ENCODE measurements at regions not wholly inside any gene's neighbourhood (a gene's known extent, or its start where the extent isn't known, plus 50 kb on each side); places are given as distances from the start of the nearest gene placed in this dataset.

DNA sequence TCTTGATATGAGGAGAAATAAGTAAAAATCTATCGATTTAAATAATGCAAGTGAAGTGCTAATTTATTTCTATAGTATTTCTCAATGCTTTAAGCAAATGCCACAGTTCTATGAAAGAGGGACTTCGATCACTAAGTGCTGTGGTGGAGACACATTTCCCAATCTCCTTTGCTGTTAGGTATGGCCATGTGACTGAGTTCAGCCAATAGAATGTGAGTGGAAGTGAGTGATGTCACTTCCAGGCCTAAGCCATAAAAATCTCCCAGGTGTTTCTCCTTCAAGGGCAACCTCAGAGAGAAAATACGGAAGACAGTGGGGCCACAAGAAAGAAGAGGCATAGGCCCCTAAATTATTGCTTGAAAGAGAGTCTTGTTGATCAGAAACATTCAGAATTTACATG, 100.3 kb upstream of the ANKH start:
- DNase-seq, result no peak

DNA sequence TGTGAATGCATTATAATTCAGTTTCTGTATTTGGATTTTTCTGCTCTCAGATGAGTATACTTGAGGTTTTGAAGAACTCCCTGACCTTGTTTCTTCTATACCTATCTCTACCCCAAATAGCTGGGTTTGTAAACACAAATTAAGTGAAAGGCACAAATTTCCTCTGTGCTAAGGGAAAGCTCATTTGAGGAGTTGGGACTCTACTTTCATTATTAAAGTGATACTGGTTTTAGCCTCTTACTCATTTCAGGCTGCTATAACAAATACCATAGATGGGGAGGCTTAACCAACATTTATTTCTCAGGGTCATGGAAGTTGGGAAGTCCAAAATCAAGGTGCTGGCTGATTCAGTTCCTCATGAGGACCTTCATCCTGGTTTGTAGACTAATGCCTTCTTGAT, 97.2 kb upstream of the ANKH start:
- DNase-seq, result no peak

DNA sequence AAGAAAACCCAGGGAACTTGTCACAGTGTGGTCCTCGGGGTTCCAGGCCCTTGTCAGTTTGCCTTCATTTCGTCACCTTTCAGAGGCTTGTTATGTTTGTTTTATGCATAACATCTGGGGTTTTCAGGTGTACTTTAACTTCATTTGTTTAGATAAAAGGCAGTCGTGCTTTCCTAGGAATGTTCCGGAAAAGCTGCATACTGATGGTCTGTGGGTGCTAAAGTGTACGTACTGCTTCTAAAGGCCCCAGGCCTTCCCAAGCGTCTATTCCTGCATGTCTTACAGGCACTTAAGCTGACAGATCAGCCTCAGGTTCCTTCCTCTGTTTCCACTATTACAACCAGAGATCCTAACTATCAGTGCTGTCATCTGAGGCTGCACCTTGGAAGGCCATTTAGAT, 95.6 kb upstream of the ANKH start:
- DNase-seq, result no peak

DNA sequence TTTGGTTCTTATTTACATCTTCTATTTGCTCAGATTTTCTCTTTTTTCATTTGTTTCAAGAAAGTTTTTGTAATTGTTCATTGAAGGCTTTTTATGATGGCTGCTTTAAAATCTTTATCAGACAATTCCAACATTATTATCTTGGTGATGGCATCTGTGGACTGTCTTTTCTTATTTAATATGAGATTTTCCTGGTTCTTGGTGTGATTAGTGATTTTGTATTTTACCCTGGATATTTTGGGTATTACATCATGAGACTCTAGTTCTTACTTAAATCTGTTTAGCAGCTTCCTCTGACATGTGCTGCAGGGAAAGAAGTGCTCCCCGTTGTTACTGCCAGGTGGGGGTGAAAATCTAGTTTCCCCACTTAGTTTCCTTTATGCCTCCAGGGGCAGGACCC, 94.2 kb upstream of the ANKH start:
- no peak for DNase-seq

DNA sequence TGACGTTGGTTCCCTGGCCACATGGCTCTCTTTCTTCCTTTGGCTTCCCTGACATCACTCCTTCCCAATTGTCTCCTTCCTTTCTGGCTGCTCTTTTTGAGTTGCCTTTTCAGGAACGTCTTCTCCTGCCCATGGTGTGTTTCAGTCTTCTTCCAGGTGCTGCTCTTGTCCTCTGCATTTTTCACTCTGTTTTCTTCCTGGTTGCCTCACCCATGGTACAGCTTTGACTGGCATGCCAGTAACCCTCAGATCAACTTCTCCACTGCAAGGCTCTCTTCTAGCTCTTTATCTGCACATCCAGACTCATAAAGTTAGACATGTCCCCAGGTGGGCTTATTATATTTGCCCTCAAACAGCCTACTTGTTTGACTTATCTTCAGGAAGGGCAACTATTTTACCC, 91.0 kb upstream of the ANKH start:
- no peak for DNase-seq

DNA sequence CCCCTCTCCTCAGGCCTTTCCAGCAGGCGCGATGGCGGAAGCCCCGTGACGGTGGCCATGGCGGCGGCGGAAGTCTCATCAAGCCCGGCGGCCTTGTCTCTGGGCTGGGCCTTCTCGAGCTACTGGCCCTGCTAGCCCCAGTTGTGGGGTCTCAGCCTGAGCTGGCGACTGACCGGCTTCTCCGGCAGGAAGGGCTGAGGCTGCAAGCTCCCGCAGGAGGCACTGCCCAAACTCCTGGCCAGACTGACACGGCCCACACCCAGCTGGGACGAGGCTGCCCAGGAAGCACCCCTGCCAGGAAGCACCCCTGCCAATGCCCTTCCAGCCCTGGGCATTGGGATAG, 88.5 kb upstream of the ANKH start:
- no peak for DNase-seq

DNA sequence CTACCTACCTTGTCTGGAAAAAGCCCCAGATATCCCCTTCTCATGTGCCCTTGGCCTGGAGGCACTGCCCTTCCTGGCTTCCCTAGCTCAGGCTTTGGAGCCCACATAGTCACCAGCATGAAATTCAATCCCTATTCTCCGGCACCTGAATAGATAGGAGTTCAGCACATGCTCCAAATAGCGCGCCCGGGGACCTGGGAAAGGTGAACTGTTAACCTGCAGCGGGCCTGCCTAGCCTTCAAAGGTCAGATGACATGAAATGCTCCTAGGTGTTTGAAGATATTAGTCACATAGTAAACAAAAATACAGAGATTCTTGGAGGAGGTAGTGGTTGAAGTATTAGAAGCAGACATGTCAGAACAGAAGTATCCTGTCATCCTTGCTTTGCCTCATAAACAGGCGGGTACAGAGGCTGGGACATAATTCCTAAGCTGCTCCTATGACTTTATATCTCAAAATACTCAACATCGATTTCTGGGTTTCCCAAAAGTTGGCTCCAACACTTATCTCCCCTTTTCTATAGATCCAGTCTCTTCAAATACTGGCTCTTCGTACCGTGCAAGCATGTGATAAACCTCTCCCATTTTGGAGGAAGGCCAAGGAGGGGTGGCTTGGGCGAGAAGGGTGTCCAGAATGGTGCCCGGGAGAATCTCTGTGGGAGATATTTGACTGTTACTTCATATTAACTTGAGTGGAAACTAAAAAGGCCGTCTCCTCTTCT, 88.0 kb upstream of the ANKH start:
- no peak for DNase-seq

DNA sequence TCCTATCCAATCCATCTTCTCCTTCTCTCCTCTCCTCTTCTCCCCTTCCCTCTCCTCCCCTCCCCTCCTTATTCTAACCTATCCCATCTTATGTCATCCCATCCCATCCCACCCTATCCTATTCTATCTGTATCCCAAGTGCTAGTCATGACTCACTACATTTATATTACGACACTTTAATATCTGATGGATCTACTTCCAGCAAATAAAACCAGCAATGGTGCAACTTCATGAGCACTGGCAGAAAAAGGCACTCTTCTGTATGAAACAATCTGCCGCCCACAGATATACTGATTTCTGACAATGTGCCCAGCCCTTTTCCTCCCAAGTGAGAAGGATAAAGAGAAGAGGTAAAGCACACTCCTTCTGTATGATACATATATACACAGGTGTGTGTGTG, 86.6 kb upstream of the ANKH start:
- no peak for DNase-seq

DNA sequence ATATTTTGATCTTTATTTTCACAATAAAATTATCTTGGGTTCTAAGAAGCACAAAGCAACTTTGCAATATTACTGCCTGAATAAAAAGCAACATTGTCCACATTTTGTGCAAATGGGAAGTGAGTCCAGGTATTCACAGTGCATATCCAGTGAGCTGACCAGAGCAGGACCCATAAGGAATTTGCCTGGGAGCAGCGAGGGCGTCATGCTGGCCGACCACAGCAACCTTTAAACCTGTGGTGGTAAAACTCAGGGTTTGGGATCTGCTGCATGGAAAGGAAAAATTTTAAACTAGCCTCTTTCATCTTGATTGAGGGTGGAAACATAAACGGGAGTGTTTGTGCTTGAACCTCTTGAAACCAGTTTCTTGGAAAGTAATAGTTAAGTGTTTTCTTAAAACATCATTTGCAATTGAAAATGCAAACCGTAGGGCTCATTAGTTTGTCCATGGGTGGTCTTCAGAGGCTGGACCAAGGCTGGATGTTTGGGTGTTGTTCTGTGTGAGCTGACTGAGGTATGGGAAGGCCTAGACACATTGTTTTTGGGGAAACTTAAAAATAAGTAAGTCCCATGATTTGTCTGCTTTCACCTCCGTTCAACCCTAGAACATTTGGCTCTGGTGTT, 85.0 kb upstream of the ANKH start:
- DNase-seq, result no peak

DNA sequence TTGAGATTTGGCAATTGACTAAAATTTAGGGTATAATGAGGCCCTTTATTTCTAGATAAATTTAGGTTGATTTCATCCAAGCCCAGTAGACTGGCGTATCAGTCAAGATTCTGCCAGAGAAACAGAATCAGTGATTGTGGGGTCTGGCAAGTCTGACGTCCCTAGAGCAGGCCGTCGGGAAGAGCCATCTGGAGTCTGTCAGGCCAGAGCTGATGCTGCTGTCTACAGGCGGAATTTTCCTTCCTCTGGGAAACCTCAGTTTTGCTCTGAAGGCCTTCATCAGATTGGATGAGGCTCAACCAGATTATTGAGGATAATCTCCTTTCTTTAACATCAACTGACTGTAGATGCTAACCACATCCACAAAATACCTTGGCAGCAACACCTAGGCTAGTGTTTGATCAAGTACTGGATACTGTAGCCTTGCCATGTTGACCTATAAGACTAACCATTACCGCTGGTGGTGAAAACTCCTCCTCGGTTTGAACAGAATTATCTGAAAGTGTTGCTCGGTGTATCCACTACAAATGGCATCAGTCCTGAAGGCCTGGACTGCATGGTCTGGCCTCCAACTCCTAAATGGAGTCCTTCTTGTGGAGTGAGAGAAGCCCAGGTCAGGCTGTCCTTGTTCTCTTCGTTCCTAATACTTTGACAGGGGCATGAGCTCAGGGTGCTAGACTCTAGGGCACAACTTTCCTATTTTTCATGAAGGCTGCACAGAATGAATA, 83.2 kb upstream of the ANKH start:
- DNase-seq, result no peak

DNA sequence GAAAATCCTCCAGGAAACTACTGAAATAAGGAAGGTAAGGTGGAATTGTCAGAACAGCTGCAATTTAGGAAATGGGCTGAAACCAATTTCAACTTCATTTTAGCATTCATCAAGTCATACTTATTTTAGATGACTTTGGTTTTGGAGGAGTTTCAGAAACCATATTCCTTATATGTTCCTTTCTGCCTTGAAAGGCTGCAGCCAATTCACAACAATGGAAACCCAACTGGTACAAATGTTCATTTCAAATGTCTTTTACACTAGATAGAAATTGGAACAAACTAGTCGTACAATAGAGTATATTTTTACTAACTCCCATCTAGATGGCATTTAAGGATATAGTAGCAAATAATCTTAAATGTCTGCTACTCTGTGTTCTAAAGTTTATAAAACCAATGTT, 82.6 kb upstream of the ANKH start:
- DNase-seq, result no peak

DNA sequence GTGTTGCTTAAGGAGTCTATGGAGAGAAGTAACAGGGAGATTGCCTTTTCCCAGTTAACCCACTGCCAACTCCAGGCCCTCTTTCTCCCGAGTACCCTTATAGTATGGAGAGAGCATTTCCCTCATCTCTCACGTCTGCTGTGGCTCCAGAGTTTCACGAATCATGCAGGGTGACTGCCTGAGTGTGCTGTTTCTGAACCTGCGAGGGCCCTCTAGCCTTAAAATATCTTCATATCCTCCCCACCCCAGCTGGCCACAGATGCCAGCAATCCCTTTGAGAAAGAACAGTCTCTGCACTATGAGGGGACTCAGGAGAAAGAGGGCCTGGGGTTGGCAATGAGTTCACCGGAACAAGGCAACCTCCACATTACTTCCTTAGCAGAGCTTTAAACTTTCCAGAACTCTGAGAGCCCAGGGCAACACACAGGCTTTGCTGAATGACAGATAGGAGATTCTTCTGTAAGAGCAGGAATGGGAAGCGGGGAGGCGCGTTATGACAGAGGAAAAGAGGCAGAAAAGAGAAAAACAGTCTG, 81.6 kb upstream of the ANKH start:
- DNase-seq, result no peak

DNA sequence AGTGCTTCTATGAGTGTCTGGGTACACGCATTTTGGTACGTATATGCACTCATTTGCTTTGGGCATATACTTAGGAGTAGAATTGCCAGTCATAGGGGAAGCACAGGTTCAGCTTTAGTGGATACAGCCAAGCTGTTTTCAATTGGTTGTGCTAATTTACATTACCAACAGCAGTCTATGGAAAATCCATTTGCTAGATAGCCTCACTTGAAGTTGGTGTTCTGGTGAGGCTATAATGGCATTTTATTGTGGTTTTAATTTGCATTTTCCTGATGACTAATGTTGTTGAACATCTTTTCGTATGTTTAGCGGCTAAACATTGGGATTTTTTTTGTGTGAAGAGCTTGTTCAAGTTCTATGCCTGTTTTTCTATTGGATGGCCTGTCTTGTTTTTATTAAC, 76.8 kb upstream of the ANKH start:
- no peak for DNase-seq

DNA sequence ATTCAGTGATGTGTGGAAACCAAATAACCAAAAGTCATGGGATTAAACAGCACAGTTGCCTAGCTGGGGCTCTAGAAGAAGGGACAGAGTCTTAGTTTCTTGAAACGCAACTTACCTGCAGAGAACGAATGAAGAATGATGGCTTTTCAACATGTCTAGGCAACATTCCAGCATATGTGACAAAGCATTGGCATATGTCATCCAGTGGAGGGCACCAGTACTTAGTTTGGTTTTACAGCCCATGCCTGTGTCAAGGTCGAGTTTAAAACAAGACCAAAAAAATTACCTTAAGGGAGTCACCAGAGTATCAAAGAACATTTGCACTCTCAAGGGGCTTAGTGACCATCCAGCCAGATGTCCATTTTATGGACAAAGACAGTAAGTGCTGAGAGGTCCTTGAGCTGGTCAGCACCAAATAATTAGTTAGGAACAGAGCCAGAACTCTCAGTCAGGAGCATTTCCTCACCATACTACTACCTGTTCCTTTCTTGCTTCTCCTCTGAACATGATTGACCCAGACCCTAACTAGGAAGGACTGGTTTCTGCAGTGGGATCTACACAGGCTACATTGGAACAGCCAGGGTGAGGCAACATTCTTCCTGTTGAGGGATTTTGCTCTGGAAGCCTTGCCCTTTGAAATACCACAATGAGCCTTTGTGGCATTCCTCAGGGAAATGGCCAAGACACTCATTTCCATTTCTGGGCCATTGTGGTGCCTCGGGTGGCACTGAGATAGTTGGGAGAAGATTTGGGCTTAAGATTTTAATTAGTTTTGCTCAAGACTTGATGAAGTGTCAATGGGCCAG, 75.4 kb upstream of the ANKH start:
- no peak for DNase-seq

DNA sequence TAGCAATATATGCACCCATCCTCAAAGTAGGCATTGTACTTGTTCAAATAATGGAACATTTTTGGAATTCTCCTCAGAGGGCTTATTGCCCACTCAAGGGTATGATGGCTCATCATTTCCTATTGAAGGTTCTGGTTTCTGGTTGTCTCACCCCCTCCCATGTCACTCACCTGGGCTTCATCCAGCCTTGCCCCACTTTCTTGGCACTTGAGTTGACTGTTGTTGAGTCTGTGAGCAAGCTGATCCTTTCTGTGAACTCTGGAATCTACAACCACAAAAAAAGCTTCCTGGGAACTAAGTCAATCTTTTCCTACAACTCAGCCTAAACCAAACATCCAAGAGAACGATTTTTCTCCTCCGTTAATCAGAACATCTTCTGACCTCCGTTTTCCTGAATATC, 73.9 kb upstream of the ANKH start:
- no peak for DNase-seq

DNA sequence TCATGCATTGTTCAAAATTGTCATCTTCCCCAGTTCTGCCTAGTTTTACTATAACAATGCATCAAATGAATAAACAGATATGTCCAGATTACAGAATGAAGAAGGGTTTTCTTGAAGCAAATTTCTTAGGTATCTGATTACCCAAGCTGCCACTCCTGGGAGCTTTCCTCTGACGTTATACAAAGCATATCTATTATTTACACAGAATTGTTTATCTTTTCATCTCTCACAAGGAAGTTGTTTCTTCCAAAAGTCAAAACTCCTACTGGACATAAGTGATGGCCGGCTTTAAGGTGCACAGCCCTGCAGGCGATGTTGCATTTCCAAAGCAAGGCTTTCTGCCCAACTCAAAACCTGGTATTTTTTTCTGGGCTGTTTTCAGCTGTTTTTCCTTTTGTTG, 73.4 kb upstream of the ANKH start:
- DNase-seq, result no peak

DNA sequence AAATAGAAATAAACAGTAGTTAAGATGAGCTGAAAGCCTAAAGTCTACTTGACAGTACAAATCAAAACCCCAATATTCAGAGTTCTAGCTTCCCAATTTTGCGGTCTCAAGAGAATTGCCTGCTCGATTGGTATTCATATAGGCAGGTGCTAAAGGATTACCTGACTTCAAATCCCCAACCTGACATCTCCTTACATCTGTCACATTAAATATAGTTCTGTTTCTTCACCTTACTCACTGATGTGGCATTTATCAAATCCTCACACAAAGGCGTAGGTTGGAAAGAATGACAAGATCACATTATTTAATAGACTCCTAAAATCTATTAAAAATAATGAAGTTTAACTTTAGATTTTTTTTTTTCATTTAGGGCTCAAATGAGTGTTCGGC, 72.8 kb upstream of the ANKH start:
- DNase-seq, result no peak

DNA sequence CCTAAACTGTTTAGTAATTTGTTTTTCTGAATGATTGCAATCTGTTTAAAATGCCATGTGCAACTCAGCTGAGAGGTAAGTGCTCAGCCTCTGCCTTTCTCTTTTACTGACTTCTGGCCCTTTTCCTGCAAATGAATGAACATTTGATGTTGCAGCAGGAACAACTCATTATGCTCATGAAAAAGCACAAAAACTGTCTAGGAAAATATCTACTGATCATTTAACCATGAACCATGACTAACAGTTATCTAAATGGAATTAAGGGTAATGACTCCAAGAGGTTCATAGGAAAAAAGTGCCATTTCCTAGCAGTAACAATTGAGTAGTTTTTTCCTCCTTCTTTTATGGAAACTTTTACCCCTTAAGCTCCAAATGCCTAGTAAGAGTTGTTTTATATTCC, 70.6 kb upstream of the ANKH start:
- no peak for DNase-seq

DNA sequence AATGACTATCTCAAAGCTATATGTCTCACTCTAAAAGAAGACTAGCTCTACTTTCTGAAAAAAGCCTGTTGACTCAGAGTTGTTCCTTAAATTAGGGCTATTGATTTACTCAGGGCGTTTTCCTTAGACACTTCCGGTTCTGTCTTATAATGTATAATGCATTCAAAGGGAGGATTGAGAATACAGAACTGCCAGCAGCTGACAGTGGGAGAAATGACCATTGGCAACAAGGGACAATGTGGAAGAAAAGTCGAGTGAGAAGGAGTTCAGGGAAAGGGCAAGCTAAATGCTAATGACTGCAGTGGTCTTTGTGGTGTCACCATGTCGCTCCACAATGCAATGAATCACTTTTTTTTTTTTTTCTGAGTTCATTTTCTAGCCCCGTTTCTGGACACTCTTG, 65.7 kb upstream of the ANKH start:
- DNase-seq, result no peak

DNA sequence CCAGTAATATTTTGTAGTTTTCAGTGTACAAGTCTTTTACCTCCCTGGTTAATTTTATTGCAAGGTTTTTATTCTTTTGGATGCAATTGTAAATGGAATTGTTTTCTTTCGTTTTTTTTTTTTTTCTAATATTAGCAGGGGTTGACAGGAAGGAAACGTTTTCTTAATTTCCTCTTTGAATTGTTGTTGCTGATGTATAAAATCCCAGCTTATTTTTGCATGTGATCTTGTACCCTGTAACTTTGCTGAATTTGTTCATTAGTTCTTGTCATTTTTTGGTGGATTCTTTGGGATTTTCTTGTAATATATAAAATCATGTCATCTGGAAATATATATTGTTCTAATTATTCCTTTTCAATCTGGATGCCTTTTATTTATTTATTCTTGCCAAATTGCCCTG, 65.0 kb upstream of the ANKH start:
- DNase-seq, result no peak

DNA sequence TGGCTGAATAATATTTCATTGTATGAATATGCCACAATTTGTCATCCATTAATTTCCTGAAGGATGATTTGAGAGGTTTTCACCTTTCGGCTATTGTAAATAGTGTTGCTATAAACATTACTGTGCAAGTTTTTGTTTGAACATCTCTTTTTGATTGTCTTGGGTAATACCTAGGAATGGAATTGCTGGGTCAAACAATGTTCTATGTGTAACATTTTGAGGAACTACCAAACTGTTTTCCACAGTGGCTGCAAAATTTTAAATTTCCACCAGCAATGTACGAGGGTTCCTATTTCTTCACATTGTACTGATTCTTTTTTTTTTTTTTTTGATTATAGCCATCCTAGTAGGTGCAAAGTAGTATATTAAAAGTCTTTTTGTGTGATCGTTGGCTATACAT, 63.8 kb upstream of the ANKH start:
- DNase-seq, result no peak

DNA sequence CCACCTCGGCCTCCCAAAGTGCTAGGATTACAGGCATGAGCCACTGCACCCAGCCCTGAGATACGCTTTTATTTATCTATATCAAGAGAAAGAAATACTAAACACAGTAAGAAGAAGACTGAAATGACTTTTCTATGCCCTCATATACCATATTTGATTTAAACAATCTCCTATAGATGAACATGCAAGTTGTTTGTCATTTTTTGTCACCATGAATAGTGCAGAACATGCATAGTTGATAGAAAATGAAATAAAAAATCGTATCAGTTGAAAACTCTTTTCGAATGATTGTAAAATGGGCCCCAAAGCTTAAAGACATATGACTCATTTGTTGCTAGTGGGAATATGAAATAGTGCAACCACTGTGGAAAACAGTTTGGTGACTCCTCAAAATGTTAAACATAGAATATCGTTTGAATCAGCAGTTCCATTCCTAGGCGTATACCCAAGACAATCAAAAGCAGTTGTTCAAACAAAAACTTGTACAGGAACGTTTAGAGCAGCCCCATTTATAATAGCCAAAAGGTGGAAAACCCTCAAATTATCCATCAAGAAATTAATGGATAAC, 61.4 kb upstream of the ANKH start:
- DNase-seq, result no peak

DNA sequence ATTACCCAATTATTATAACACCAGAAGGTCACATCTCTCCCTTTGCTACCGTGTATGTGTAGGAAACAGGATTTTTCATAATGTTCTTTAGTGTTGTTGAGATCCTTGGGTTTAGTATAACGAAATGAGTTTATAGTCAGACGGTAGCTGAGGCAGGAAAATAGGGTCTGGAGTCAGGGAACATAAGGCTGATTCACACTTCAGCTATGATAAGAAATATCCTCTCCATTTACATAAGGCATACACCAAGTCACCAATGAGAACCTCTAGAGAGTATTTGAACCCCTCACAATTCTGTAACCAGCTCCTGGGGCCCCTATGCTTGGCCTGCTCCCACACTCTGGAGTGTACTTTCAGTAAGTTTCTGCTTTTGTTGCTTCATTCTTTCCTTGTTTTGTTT, 58.9 kb upstream of the ANKH start:
- DNase-seq, result no peak
